Glomerular endothelial cell (primary cell): ENCODE measurements at regions not wholly inside any gene's neighbourhood (a gene's known extent, or its start where the extent isn't known, plus 50 kb on each side); places are given as distances from the start of the nearest gene placed in this dataset.

Source experiments
- DNase-seq: peaks from one replicate; pipeline ENCODE4 v3.0.0-alpha.2; 2011; ENCODE audit warnings: low read depth, low spot score; ENCODE audit errors: extremely low read depth

DNA sequence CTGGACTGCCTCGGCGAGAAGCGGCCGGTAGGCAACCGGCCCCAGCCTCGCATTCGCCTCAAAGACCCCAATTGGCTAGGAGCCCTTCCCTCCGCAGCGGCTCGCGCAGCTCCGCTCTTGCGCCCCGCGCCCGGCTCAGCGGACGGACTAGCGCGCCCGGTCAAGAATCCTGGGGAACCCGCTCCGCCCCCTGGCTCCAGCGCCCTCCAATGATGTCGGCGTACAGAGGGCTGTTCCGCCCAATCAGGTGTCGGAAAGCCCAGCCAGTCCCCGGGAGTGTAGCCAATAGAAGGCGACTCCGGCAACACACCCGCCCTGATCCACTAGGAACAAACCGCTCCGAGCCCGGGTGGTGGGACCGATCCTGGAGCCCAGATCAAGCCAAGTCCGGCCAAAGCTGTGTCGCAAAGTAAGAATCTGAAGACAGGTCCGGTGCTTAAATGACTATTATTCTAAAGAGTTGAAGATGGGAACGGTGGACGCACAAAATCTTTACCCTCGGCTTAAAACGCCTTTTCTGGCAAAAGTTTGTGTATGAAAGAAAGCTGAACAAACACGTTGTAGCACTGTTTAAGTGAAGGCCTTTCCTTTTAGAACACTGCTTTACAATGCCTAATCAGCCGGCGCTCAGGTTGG lies 132.2 kb downstream of the OGFRL1 start:
- DNase-seq = no peak

DNA sequence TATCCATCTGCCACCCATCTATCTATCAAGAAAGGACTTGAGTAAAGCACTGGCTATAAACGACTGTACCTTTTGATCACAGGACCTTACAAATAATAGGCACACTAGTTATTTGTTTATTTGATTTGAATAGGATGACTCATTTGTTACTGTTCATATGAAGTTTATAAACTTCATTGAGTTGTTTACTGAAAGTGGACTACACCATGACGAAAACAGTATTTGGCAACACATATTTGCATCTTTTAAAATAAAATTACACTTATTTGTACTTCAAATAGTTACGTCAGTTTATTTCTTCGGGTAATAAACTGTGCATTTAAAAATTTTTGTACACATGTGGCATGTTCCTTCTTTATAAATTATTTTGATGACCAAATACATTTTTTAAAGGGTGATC lies 133.0 kb downstream of the OGFRL1 start:
- no peak for DNase-seq

DNA sequence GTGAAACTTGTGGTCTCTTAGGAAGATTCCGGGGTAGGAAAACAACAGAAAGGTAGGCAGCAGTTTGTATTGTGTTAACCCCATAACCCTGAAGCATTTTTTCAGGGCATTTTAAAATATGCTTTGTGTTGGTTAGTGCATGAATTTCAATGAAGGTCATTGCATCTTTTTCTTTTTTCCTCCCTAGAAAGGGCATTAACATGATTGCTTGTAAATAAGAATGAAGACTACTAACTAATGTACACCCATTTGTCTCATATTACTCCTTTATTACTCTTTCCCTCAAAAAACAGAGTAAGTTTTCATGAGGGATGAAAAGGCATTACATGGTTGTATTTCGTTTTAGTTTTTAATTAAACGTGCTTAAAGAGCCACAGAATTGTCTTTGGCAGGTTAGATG lies 141.4 kb downstream of the OGFRL1 start:
- DNase-seq = no peak

DNA sequence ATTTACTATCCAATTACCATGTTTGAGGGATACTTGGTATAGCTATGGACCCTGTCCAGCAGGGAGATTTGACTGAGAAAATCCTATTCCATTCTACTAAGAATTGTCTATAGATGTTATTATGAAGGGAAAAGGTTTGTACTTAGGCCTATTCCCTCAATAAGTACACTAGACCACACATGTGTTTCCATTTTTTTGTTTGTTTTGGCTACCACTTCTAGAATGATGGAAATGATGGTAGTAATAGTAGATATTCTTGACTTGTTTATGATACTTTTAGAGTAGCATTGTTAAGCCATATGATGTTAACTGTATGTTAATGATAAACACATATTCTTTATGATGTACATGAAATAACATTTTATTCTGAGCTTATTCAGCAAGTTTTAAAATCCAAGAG lies 144.8 kb downstream of the OGFRL1 start:
- no peak for DNase-seq

DNA sequence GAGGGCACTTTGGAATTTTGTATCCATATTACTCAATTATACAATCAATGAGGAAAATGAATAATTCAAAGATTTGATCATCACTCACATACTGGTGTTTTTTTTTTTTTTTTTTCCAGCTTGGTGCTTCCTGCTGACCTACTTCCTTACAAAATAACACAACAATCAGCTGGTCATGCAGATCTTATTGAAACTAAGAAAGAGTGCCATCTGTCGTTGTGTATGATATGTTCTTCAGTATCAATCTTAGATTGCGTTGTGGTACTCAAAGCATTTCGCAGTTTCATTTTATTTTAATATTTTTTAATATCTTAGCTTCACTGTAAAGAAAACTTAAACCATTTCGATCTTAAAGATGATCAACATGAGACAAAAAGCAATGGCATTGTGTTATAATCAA lies 155.6 kb downstream of the OGFRL1 start:
- no peak for DNase-seq

DNA sequence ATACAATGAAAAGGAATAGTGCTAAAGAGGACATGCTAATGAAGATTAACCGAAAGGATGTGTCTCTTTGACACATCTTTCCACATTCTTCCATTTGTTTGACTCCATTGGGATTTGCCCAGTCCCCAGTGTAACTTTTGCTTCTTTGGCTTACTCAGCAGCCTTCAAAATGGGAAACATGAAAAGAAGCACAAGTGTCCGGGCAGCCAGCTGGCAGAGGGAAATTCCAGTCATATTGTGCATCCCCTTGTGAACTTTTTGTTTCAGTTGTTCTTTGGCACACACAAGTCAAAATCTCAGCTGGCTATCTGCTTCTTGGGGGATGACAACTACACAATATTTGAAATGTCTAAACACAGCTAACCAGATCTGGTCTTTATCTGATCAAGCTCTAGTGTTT lies 157.4 kb downstream of the OGFRL1 start:
- DNase-seq = no peak

DNA sequence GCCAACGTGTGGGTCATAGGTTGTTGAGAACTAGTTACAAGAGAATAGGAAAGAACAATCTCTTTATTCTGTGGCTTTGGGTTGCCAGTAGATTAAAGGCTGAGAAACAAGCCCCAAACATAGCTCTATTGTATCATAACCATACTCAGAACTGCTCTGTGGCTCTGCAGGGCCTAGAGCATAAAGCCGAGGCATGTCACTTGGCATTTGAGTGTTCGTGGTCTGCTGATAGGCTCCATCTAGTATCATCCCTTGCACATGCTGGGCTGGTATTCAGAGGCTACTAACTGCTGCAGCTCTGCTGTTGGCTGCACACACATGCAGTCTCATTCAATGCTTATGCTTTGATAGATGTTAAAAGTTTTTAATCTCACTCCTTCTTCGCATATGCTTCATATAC lies 157.9 kb downstream of the OGFRL1 start:
- DNase-seq = no peak

DNA sequence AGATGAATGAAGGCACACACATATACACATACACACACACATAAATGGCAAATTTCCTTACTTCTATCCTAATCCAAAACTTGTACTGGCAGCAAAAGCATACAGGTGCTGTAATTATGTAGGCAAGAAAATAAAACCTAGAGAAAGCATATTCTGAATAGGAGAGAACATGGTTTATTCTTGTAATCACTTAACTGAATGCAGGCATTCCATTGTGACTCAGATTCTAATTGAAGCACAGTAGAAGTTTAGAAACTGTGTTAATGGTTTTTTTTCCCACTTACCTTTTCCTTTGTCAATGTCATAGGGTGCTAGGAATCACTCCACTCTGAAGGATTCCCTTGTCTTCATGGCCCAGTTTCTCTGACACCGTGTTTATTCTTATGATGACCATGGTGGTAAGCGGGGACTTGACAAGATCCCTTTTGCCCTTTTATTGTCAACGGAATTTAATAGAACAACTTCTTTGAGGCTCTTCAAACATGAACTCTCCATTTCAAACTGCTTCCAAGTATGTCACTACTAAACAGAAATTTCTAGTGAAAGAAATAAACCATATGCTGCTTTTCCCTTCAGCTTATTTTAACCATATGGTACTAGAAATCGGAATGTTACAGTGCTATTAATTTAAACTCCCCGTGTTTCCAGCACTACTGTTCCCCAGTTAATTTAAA lies 164.2 kb downstream of the OGFRL1 start:
- no peak for DNase-seq

DNA sequence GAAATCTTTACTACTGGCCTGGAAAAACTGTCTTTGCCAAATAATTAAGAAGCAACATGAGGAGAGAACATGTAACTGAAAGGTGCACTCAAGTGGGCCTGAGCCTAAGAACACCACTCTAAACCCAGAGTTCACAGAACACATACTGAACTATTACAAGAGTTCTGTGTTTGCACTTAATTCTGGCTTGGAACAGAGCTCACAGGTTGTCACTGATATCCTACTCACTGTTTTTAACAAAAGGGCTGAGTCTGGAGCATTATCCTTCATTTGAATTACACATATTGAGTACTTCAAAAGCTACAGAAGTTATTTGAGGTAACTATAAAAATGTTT lies 164.7 kb downstream of the OGFRL1 start:
- no peak for DNase-seq

DNA sequence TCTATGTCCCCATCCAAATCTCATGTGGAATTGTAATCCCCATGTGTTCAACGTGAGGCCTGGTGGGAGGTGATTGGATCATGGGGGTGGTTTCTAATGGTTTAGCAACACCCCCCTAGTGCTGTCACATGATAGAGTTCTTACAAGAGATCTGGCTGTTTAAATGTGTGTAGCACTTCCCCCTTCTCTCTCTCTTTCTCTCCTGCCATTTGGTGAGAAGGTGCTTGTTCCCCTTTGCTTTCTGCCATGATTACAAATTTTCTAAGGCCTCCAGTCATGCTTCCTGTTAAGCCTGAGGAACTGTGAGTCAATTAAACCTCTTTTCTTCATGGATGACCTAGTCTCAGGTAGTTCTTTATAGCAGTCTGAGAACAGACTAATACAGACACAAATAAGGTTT lies 165.4 kb downstream of the OGFRL1 start:
- DNase-seq = no peak

DNA sequence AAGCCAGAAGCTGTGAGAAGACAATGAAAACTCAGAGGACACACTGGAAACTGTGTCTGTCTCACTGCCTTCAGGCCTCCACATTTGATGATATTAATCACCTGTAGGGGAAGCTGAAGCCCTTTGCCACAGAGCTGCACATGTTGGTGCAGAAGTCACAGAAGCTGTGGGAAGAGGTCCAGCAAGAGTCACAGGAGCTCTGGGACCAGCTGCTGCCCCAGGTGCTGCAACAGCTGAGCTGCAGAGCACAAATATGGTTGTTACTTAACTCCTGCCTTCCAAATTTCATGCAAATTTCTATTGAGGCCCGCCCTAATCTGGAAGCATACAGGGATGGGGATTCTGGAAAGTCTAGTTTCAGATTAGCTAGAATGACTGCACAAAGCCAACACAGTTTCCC lies 169.3 kb downstream of the OGFRL1 start:
- DNase-seq = no peak

DNA sequence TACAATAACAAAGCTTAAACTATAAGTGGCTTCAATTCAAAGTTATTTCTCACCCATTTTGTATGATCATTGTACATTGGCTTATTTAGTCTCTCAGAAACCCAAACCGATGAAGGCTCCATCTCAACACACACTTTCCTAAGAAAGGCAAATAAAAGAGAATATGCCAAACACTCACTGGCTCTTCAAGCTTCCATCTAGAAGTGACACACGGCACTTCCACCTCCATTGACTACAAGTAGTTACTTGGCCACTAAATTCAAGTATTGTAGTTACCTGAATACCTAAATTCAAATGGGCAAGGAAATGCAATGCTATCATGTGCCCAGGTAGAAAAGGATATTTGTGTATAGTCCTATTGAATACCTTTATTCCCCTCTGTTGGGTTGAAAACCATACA lies 170.6 kb downstream of the OGFRL1 start:
- no peak for DNase-seq

DNA sequence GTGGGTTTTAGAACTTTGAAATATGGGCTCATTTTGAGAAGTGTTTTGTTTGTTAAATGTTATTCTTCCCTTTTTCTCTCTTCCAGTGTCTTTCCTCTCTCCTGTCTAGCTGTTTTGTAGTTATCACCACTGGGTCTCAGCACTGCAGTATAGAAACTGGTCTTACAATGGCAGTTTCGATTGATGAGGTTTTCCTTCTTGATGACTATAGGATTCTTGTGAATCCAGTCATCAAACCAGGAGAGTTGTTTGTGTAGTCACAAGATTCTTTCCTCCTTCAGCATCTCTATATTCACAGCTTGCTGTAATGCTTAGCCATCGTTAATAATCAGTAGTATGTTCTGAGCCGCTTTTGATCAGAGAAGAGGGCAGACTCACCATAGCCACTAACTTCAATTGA lies 172.3 kb downstream of the OGFRL1 start:
- no peak for DNase-seq

DNA sequence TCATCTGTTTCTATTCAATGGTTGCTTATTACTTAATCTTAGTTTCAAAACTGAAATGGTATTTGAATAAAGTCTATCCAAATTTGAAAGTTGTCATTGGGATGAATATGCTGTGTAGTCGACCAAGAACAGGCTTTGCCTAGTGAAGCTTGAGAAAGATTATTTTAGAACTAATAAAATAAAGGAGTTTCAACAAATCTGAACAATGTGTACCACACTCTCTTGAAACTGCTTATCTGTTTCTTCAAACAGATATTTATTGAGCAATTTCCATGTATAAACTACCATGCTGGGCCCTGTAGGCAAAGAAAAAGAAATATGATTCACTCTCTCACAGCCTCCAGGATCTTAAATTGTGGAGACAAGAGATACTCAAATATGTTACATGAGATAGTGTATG lies 174.4 kb downstream of the OGFRL1 start:
- DNase-seq = no peak

DNA sequence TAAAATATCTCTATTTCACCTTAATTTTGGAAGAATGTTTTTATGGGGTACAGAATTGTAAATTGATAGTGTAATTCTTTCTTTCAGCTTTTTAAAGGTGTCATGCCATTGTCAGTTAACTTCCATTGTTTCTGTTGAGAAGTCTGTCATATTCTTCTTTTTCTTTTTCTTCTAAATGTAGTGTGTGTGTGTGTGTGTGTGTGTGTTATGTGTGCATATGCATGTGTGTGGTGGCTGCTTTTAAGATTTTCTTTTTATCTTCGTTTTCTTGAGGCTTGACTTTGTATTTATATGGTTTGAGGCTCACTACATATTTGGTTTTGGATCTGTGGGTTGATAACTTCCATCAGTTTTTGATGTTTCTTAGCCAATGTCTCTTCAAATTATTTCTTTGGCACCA lies 176.5 kb downstream of the OGFRL1 start:
- DNase-seq = no peak

DNA sequence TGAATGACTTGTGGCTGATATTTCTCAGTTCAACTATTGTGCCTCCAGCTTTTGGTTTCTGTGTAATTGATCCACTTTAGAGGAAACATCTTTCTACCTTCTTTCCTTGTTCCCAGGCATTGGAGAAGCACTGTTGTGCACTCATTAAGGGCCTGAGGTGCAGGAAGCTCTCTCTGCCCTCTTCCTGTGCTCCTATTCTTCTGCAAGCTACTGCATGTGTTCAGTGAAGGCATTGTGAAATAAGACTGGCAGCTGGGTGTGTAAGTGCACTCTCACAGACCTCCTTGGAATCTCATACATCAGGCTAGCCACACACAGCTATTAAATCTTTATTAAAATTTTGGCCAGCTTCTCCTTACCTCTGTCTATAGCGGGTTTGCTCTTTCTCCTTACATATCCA lies 177.8 kb downstream of the OGFRL1 start:
- no peak for DNase-seq

DNA sequence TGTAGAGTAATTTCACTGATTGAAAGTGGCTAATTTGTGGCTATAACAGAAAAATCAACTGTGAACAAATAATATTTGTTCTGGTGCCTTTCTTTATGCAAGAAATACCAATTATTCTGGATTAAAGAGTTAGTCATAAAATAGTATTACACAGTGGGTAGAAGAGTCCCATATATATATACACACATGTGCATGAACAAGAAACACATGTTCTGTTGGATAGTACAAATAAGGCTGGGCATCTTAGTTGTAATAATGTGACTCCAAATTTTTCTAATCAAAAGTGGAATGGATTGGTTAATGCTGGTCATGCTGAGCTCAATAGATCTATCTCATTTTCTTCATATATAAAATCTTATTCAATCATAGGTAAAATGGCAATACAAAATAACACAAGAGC lies 179.4 kb downstream of the OGFRL1 start:
- no peak for DNase-seq

DNA sequence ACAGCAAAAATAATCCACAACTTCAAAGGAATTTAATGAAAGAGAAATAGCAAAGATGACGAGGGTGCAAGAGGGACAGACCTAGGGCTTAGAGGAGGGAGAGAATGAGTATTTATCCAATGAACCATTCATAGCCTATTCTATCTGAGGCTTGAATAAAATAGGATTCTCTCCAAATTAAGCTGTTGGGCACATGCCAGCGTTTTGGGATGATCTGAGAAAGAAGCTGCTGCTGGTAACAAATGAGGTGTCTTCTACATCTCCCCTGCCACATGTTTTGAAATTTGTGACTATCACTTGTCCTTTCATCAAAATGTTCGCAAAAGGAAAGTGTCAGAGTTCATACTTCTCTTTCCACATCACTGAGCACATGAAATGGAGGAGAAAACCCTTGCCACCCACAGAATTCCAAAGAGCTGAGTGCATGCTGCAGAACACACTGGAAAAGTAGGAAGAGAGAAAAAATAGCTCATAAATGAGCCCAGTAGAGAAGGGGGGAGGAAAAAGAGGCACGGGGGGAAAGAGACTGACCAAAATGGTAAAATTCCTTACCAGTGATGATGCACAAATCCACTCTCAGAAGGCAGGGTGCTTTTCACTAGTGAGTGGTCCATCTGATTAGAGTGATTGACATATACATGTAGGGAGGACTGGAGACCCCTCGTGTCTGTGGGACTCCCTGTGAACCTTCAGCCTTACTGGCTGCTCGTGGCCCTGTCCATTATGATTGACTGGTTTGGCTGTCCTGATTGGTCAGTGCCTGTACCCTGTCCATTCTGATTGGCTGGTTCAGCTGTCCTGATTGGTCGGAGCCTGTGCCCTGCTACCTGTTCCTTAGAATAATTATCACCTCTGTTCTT lies 180.5 kb downstream of the OGFRL1 start:
- DNase-seq = no peak

DNA sequence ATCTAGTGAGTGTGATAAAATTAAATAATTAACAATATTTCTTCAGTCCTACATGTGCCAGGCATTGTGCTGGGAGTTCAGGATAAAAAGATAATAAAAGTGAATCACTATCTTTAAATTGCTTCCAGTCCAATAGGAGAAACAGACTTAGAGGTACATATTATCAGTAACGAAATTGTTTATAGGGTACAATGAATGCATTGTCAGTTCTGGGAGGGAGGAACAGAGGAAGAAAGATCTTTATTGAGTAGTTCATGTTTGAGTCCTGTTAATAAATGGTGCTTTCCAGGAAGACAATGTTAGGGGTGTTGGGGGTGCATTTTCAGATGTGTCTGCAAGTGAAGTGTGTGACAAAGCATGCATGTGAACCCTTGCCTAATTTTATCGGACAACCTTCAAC lies 183.1 kb downstream of the OGFRL1 start:
- no peak for DNase-seq

DNA sequence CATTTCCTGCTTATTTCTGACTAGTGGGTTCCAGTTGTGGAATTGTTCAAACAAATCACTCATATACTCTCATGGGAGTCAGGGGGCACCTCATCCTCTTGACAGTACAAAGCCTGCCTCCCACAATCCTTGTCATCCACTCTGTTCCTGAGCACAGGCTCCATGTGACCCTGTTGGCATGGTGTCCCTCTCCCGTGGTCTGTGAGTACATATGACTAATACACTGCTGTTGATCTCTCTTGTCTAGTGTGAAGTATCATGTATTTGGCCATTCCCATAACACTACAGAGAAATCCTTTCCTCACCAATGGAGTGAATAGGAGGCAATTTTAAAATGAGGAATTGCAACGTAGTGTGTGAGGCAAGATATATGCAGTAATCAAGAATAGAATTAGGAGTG lies 185.3 kb downstream of the OGFRL1 start:
- no peak for DNase-seq

DNA sequence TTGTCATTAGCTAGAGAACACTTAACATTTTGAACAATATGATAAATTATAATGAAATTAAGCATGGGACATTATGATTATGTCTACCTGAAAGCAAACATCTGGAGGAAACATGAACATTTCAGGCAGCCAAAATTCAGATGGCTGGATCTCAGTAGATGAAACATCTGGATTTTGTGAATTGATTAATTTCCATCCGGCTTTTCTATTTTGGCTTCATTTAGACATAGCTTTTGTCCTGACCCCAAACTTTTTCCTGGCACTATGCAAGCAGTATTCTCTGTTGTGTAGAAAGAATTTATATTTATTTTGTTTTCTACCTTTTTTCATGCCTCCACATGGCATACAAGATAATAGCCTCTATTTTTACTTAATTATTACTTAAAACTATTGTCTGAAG lies 186.3 kb downstream of the OGFRL1 start:
- no peak for DNase-seq

DNA sequence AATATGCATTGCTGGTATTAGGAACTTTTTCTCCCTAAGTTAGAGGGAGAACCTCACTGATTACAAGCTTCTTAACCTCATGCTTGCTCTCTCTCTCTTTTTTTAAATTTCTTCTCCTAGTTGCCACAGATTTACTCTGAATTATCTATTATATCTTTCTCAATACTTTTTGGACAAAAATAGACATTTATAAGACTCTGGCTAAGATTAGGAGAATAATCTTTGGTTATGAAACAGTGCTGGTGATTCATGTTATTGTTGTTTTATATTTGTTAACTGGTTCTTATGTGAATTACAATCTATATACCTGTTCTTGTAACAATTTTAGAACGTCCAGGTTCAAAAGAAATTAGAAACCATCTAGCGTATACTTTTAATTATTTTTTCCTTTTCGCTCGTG lies 187.8 kb downstream of the OGFRL1 start:
- no peak for DNase-seq
